SKM-1 (cell line): ENCODE measurements at regions not wholly inside any gene's neighbourhood (a gene's known extent, or its start where the extent isn't known, plus 50 kb on each side); places are given as distances from the start of the nearest gene placed in this dataset.

Experiments used
- DNase-seq: peaks from one replicate; lab custom pipeline; 2025; ENCODE audit not compliant: unreplicated experiment; lab: John Stamatoyannopoulos, UW

GRCh38 chr21:28791595-28792282 lies 200.9 kb downstream of the LTN1 start:
- no peak for DNase-seq

GRCh38 chr21:28790335-28790734 lies 202.3 kb downstream of the LTN1 start:
- no peak for DNase-seq

GRCh38 chr21:28789523-28789922 lies 203.2 kb downstream of the LTN1 start:
- DNase-seq = no peak

- no peak for DNase-seq
Observed at GRCh38 chr21:28788030-28788429, 204.6 kb downstream of the LTN1 start.

- DNase-seq = no peak
Observed at GRCh38 chr21:28783641-28784185, 209.0 kb downstream of the LTN1 start.

- peak; percentile 7 for DNase-seq
Observed at GRCh38 chr21:28781602-28782276, 210.9 kb downstream of the LTN1 start.

- DNase-seq = no peak
Observed at GRCh38 chr21:28779914-28780313, 212.8 kb downstream of the LTN1 start.

- no peak for DNase-seq
Observed at GRCh38 chr21:28776251-28776650, 216.4 kb downstream of the LTN1 start.

GRCh38 chr21:28775071-28775470 lies 217.6 kb downstream of the LTN1 start:
- DNase-seq = no peak

GRCh38 chr21:28773036-28773435 lies 219.6 kb downstream of the LTN1 start:
- DNase-seq = no peak

- DNase-seq = no peak
Observed at GRCh38 chr21:28771790-28772501, 220.7 kb downstream of the LTN1 start.

- DNase-seq = no peak
Observed at GRCh38 chr21:28770867-28771661, 221.6 kb downstream of the LTN1 start.

GRCh38 chr21:28769683-28770082 lies 223.0 kb downstream of the LTN1 start:
- no peak for DNase-seq

- no peak for DNase-seq
Observed at GRCh38 chr21:28768753-28769152, 223.9 kb downstream of the LTN1 start.

- DNase-seq = no peak
Observed at GRCh38 chr21:28767523-28767922, 225.2 kb downstream of the LTN1 start.

GRCh38 chr21:28763809-28764418 lies 228.8 kb downstream of the LTN1 start:
- DNase-seq = no peak

- no peak for DNase-seq
Observed at GRCh38 chr21:28762357-28762735, 230.3 kb downstream of the LTN1 start.

GRCh38 chr21:28761674-28762356 lies 230.9 kb downstream of the LTN1 start:
- no peak for DNase-seq

- no peak for DNase-seq
Observed at GRCh38 chr21:28758883-28759242, 233.8 kb downstream of the LTN1 start.
